ENCODE measurements at regions not wholly inside any gene's neighbourhood (a gene's known extent, or its start where the extent isn't known, plus 50 kb on each side); places are given as distances from the start of the nearest gene placed in this dataset.

DNA sequence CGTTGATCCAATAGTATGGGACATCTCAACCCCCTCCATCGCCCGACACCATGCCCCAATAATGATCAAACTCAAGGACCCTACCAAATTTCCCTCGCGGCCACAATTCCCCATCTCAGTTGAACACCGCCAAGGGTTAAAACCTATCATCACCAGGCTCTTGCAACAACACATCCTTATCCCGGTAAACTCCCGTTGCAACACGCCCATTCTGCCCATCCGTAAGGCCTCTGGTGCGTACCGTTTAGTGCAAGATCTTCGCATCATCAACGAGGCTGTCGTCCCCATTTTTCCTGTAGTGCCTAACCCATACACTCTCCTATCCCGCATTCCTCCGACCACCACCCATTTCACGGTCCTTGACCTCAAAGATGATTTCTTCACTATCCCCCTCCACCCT, 960.5 kb downstream of the RPA4 start:
- Histone ChIP-seq H3K27me3 (ENCODE audit: control insufficient read depth in 2 of 2, insufficient read depth in 2 of 2, low read length in 2 of 2) (peaks cover 0 to 9% of the 10 kb centered on the region in 2 experiments; a peak in 1 of 5 replicates), H3K9me3 (replicated peaks; ENCODE audit: control insufficient read depth, insufficient read depth, low read depth, low read length) (no peaks in the 10 kb centered on the region), H3K4me3 (no peak overlapping the region), H3K4me2 (ENCODE audit: insufficient read depth, low read length) (no peak overlapping the region), H3K27ac (ENCODE audit: extremely low read depth, low read depth, low read length) (no peak overlapping the region), H4K20me1 (replicated peaks; ENCODE audit: control insufficient read depth, insufficient read depth, low read length) (no peaks in the 10 kb centered on the region), H3K79me2 (ENCODE audit: control insufficient read depth, insufficient read depth, low read length) (no peaks in the 10 kb centered on the region), H2AFZ (ENCODE audit: low read depth, low read length) (no peak overlapping the region), H3K36me3 (ENCODE audit: control insufficient read depth, insufficient read depth, low read length) (no peaks in the 10 kb centered on the region), H3K4me1 (replicated peaks in 1 of 2; ENCODE audit: control insufficient read depth in 2 of 2, insufficient read depth in 2 of 2, low read length in 2 of 2) (no peaks in the 10 kb centered on the region), H3K9ac (ENCODE audit: insufficient read depth in 1 of 2, low read depth in 2 of 2, low read length in 2 of 2) (no peak overlapping the region), H3K9me1 (ENCODE audit: control insufficient read depth, insufficient read depth, low read length) (no peaks in the 10 kb centered on the region)
- no peak for DNase-seq (ENCODE audit: extremely low read depth in 1 of 4, low spot score in 3 of 4)
- intact Hi-C loops (cut with micrococcal nuclease) (no loop called here), in situ Hi-C loops (cut with MboI) (no loop called here)
- ChIA-PET CTCF (ENCODE audit: low intra/inter-chr PET ratio) (no interaction called here), POLR2A (no interaction called here)
- no TSS peak for BruUV-seq (replicated peaks)
- 2% methylated on average over 15 of the region's 18 CpGs for WGBS (ENCODE audit: insufficient coverage, low coverage, missing lambda C conversion rate)
- no peak for FAIRE-seq
- ATAC-seq: no peak
- TF ChIP-seq CBX3 (IDR thresholded peaks at IDR 0.05; ENCODE audit: borderline replicate concordance in 1 of 2, low read length in 2 of 2): no peak
- no peak for TF ChIP-seq ZNF165 (CRISPR knock-in tag; IDR thresholded peaks at IDR 0.05; ENCODE audit: borderline replicate concordance)
- no peak for TF ChIP-seq TSC22D4 (tag; IDR thresholded peaks at IDR 0.05)
- TF ChIP-seq, protein P1, sequence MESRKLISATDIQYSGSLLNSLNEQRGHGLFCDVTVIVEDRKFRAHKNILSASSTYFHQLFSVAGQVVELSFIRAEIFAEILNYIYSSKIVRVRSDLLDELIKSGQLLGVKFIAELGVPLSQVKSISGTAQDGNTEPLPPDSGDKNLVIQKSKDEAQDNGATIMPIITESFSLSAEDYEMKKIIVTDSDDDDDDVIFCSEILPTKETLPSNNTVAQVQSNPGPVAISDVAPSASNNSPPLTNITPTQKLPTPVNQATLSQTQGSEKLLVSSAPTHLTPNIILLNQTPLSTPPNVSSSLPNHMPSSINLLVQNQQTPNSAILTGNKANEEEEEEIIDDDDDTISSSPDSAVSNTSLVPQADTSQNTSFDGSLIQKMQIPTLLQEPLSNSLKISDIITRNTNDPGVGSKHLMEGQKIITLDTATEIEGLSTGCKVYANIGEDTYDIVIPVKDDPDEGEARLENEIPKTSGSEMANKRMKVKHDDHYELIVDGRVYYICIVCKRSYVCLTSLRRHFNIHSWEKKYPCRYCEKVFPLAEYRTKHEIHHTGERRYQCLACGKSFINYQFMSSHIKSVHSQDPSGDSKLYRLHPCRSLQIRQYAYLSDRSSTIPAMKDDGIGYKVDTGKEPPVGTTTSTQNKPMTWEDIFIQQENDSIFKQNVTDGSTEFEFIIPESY (CRISPR knock-in tag; IDR thresholded peaks at IDR 0.05): no peak
- no peak for TF ChIP-seq NR1H2 (CRISPR knock-in tag; IDR thresholded peaks at IDR 0.05)
- TF ChIP-seq, protein P2, sequence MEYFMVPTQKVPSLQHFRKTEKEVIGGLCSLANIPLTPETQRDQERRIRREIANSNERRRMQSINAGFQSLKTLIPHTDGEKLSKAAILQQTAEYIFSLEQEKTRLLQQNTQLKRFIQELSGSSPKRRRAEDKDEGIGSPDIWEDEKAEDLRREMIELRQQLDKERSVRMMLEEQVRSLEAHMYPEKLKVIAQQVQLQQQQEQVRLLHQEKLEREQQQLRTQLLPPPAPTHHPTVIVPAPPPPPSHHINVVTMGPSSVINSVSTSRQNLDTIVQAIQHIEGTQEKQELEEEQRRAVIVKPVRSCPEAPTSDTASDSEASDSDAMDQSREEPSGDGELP (CRISPR knock-in tag; IDR thresholded peaks at IDR 0.05; ENCODE audit: borderline replicate concordance): no peak
- TF ChIP-seq, protein P3, sequence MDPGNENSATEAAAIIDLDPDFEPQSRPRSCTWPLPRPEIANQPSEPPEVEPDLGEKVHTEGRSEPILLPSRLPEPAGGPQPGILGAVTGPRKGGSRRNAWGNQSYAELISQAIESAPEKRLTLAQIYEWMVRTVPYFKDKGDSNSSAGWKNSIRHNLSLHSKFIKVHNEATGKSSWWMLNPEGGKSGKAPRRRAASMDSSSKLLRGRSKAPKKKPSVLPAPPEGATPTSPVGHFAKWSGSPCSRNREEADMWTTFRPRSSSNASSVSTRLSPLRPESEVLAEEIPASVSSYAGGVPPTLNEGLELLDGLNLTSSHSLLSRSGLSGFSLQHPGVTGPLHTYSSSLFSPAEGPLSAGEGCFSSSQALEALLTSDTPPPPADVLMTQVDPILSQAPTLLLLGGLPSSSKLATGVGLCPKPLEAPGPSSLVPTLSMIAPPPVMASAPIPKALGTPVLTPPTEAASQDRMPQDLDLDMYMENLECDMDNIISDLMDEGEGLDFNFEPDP (CRISPR knock-in tag; IDR thresholded peaks at IDR 0.05): no peak
- TF ChIP-seq CBX8 (IDR thresholded peaks at IDR 0.05; ENCODE audit: borderline replicate concordance, extremely low read depth, low read depth, low read length, poor library complexity, severe bottlenecking): no peak
- TF ChIP-seq TGIF2 (CRISPR knock-in tag; IDR thresholded peaks at IDR 0.05): no peak
- TF ChIP-seq, protein P4, sequence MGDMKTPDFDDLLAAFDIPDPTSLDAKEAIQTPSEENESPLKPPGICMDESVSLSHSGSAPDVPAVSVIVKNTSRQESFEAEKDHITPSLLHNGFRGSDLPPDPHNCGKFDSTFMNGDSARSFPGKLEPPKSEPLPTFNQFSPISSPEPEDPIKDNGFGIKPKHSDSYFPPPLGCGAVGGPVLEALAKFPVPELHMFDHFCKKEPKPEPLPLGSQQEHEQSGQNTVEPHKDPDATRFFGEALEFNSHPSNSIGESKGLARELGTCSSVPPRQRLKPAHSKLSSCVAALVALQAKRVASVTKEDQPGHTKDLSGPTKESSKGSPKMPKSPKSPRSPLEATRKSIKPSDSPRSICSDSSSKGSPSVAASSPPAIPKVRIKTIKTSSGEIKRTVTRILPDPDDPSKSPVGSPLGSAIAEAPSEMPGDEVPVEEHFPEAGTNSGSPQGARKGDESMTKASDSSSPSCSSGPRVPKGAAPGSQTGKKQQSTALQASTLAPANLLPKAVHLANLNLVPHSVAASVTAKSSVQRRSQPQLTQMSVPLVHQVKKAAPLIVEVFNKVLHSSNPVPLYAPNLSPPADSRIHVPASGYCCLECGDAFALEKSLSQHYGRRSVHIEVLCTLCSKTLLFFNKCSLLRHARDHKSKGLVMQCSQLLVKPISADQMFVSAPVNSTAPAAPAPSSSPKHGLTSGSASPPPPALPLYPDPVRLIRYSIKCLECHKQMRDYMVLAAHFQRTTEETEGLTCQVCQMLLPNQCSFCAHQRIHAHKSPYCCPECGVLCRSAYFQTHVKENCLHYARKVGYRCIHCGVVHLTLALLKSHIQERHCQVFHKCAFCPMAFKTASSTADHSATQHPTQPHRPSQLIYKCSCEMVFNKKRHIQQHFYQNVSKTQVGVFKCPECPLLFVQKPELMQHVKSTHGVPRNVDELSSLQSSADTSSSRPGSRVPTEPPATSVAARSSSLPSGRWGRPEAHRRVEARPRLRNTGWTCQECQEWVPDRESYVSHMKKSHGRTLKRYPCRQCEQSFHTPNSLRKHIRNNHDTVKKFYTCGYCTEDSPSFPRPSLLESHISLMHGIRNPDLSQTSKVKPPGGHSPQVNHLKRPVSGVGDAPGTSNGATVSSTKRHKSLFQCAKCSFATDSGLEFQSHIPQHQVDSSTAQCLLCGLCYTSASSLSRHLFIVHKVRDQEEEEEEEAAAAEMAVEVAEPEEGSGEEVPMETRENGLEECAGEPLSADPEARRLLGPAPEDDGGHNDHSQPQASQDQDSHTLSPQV (IDR thresholded peaks at IDR 0.05): no peak
- no peak for TF ChIP-seq NFIX (CRISPR knock-in tag; IDR thresholded peaks at IDR 0.05; ENCODE audit: low read depth)
- TF ChIP-seq HIVEP1 (CRISPR knock-in tag; IDR thresholded peaks at IDR 0.05): no peak
